ENCODE measurements at regions not wholly inside any gene's neighbourhood (a gene's known extent, or its start where the extent isn't known, plus 50 kb on each side); places are given as distances from the start of the nearest gene placed in this dataset.

DNA sequence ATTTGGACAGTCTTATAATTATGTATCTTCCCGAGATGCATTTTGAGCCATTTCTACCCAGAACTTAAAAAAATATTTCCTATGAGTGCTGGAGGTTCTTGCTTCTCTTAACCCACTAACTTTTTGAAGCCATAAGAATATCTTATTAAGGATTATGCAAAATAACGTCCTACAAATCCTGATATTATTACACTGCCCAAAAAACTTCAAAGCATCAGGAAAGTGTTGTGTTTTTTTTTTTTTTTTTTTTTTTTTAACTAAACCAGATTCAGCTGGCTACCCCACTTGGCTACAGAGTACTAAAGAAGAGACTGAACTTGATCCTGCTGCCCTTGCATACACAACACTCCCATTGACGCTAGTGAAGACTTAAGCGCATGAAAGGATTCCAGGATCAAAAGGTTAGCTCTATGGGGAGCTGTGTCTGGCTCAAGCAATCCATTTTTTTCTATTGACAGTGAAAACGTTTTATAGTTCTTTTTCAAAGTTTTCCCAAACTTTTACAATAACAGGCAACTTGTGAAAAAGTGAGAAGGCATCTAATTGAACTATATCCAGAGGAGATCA is 141.4 kb downstream of the KCNRG start:
- H3K4me1 ChIP-seq (ENCODE audit: control insufficient read depth in 2 of 2, insufficient read depth in 2 of 2, low read length in 2 of 2) = peaks cover 24 to 25% of the 10 kb centered on the region in 2 donors
- no peaks in the 10 kb centered on the region for H3K79me2 ChIP-seq (ENCODE audit: control insufficient read depth, insufficient read depth, low read length)
- H3K27me3 Mint-ChIP-seq = no peaks in the 10 kb centered on the region
- no peak for DNase-seq
- H3K4me3 Mint-ChIP-seq = no peak overlapping the region
- no peaks in the 10 kb centered on the region for H3K27me3 ChIP-seq (replicated peaks in 1 of 4; ENCODE audit: control extremely low read depth in 1 of 4, control insufficient read depth in 3 of 4, insufficient read depth in 4 of 4, low read length in 3 of 4)
- no peak overlapping the region for H3K27ac ChIP-seq (ENCODE audit: low read length in 2 of 2)
- ChIA-PET CTCF (interaction anchor here (0.6 to 0.8 kb wide), 2 partner anchors 13 to 155 kb away, joined by 3 read pairs; no protein-coding TSS in a partner anchor), POLR2A (interaction anchor here (0.6 kb wide), 1 partner anchor 19 kb away, joined by 4 read pairs; no protein-coding TSS in a partner anchor)
- H3K36me3 ChIP-seq (replicated peaks in 1 of 2; ENCODE audit: control extremely low read depth in 1 of 2, control insufficient read depth in 1 of 2, extremely low read depth in 1 of 2, insufficient read depth in 2 of 2, low read length in 1 of 2) = no peaks in the 10 kb centered on the region
- no peaks in the 10 kb centered on the region for H3K9me3 ChIP-seq (ENCODE audit: control extremely low read depth in 1 of 3, control insufficient read depth in 2 of 3, insufficient read depth in 1 of 3, low read length in 2 of 3)
- no peaks in the 10 kb centered on the region for H3K9me3 Mint-ChIP-seq (ENCODE audit: insufficient read depth)
- H3K4me2 ChIP-seq (replicated peaks; ENCODE audit: low read depth, low read length, poor library complexity, severe bottlenecking) = no peak overlapping the region
- H3K4me3 ChIP-seq (ENCODE audit: control extremely low read depth in 1 of 5, extremely low read depth in 1 of 5, insufficient read depth in 1 of 5, low read depth in 2 of 5, low read length in 4 of 5) = no peak overlapping the region
- no CpG with 5 or more reads among the region's 5 CpGs for WGBS (ENCODE audit: insufficient coverage)
- no peak overlapping the region for H3K27ac Mint-ChIP-seq
- H4K20me1 ChIP-seq (ENCODE audit: control insufficient read depth, insufficient read depth, low read length, poor library complexity, severe bottlenecking) = no peaks in the 10 kb centered on the region
- H2AFZ ChIP-seq (ENCODE audit: insufficient read depth, low read depth, low read length, poor library complexity, severe bottlenecking) = no peak overlapping the region
- no peak for ATAC-seq (ENCODE audit: low read depth)
- TF ChIP-seq EZH2 (IDR thresholded peaks at IDR 0.05; ENCODE audit: borderline replicate concordance, insufficient read depth, low read depth, low read length, poor library complexity, severe bottlenecking) (no peak), CTCF (IDR thresholded peaks at IDR 0.05) (no peak)
- no peak overlapping the region for H3K9ac ChIP-seq (ENCODE audit: low read length)
- intact Hi-C loops (cut with micrococcal nuclease) = no loop called here
- peaks cover 39% of the 10 kb centered on the region for H3K4me1 Mint-ChIP-seq

- peaks cover 11 to 16% of the 10 kb centered on the region in 2 donors for H3K4me1 ChIP-seq (ENCODE audit: control insufficient read depth in 2 of 2, insufficient read depth in 2 of 2, low read length in 2 of 2)
- H3K27me3 Mint-ChIP-seq = no peaks in the 10 kb centered on the region
Observed at GRCh38 chr13:50158385-50159165, 143.3 kb downstream of the KCNRG start.

More at GRCh38 chr13:50158385-50159165, 143.3 kb downstream of the KCNRG start:
- no peak overlapping the region for H3K4me3 ChIP-seq (ENCODE audit: control extremely low read depth in 1 of 5, extremely low read depth in 1 of 5, insufficient read depth in 1 of 5, low read depth in 2 of 5, low read length in 4 of 5)
- Mint-ChIP-seq H3K27ac (peak overlapping the region; percentile 47), H3K9me3 (ENCODE audit: insufficient read depth) (no peaks in the 10 kb centered on the region), H3K4me1 (peaks cover 21% of the 10 kb centered on the region), H3K4me3 (peak overlapping the region; percentile 56)
- no peak for TF ChIP-seq CTCF (IDR thresholded peaks at IDR 0.05)
- TF ChIP-seq EZH2 (IDR thresholded peaks at IDR 0.05; ENCODE audit: borderline replicate concordance, insufficient read depth, low read depth, low read length, poor library complexity, severe bottlenecking) = no peak
- ChIA-PET CTCF (interaction anchor here (0.8 kb wide), 1 partner anchor 161 kb away, joined by 3 read pairs; no protein-coding TSS in a partner anchor), POLR2A (interaction anchor here (0.6 kb wide), 1 partner anchor 70 kb away, joined by 4 read pairs; no protein-coding TSS in a partner anchor)
- H4K20me1 ChIP-seq (ENCODE audit: control insufficient read depth, insufficient read depth, low read length, poor library complexity, severe bottlenecking) = no peaks in the 10 kb centered on the region
- no peak overlapping the region for H3K27ac ChIP-seq (ENCODE audit: low read length in 2 of 2)
- no peaks in the 10 kb centered on the region for H3K79me2 ChIP-seq (ENCODE audit: control insufficient read depth, insufficient read depth, low read length)
- no CpG with 5 or more reads among the region's 4 CpGs for WGBS (ENCODE audit: insufficient coverage)
- H2AFZ ChIP-seq (ENCODE audit: insufficient read depth, low read depth, low read length, poor library complexity, severe bottlenecking) = peak overlapping the region; percentile 23
- ATAC-seq (ENCODE audit: low read depth) (no peak), DNase-seq (peak; percentile 44)
- no peak overlapping the region for H3K9ac ChIP-seq (ENCODE audit: low read length)
- H3K27me3 ChIP-seq (replicated peaks in 1 of 4; ENCODE audit: control extremely low read depth in 1 of 4, control insufficient read depth in 3 of 4, insufficient read depth in 4 of 4, low read length in 3 of 4) = no peaks in the 10 kb centered on the region
- H3K9me3 ChIP-seq (ENCODE audit: control extremely low read depth in 1 of 3, control insufficient read depth in 2 of 3, insufficient read depth in 1 of 3, low read length in 2 of 3) = no peaks in the 10 kb centered on the region
- peak overlapping the region; percentile 14 for H3K4me2 ChIP-seq (replicated peaks; ENCODE audit: low read depth, low read length, poor library complexity, severe bottlenecking)
- intact Hi-C loops (cut with micrococcal nuclease) = no loop called here
- H3K36me3 ChIP-seq (replicated peaks in 1 of 2; ENCODE audit: control extremely low read depth in 1 of 2, control insufficient read depth in 1 of 2, extremely low read depth in 1 of 2, insufficient read depth in 2 of 2, low read length in 1 of 2) = no peaks in the 10 kb centered on the region
